ENCODE measurements at regions not wholly inside any gene's neighbourhood (a gene's known extent, or its start where the extent isn't known, plus 50 kb on each side); places are given as distances from the start of the nearest gene placed in this dataset.

DNA sequence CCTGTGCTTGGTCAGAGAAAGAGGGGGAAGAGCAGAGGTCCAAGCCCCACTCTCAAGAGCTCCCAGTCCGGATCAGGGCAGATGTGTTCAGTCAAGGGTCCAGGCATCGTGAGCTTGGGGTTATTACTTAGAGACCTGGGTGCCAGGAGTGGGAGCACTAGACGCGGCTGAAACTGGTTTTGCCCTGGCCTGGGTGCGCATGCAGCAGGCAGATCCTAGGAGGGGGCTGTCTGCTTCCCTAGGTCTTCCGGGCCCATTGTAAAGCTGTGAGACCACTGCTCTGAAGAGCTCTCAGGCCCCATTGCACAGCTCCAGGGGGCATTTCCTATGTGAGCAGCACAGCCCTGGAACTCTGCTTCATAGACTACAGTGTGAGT lies 204.9 kb upstream of the LINGO1 start:
- FAIRE-seq, result no peak
- ChIA-PET CTCF (ENCODE audit: low intra/inter-chr PET ratio, low total read pairs) (no interaction called here), POLR2A (no interaction called here)
- intact Hi-C loops (cut with micrococcal nuclease; ENCODE audit: unreplicated experiment) (no loop called here), in situ Hi-C loops (cut with HindIII; ENCODE audit: extremely low pct_ligation_motif_present, low pct_unique_long_range_greater_than_20kb) (no loop called here)
- no peaks in the 10 kb centered on the region for H3K79me2 ChIP-seq (ENCODE audit: insufficient read depth, low read length)
- no peaks in the 10 kb centered on the region for H3K36me3 ChIP-seq (replicated peaks in 1 of 2; ENCODE audit: control insufficient read depth in 1 of 2, insufficient read depth in 2 of 2, low read length in 2 of 2)
- no peak overlapping the region for H2AFZ ChIP-seq (ENCODE audit: low read length)
- H3K27ac ChIP-seq (ENCODE audit: extremely low read length, insufficient read depth, low read length), result no peak overlapping the region
- H4K20me1 ChIP-seq (ENCODE audit: insufficient read depth, low read length), result no peaks in the 10 kb centered on the region
- DNase-seq (ENCODE audit: low spot score), result no peak
- H3K27me3 ChIP-seq (ENCODE audit: control insufficient read depth in 1 of 2, insufficient read depth in 2 of 2, low read length in 2 of 2), result peaks cover 0 to 26% of the 10 kb centered on the region in 2 experiments; a peak in 2 of 5 replicates
- no peak for TF ChIP-seq ZNF510 (CRISPR knock-in tag; IDR thresholded peaks at IDR 0.05; ENCODE audit: low read depth)
- TF ChIP-seq ZKSCAN8 (CRISPR knock-in tag; IDR thresholded peaks at IDR 0.05; ENCODE audit: borderline replicate concordance), result no peak
- TF ChIP-seq, protein P1, sequence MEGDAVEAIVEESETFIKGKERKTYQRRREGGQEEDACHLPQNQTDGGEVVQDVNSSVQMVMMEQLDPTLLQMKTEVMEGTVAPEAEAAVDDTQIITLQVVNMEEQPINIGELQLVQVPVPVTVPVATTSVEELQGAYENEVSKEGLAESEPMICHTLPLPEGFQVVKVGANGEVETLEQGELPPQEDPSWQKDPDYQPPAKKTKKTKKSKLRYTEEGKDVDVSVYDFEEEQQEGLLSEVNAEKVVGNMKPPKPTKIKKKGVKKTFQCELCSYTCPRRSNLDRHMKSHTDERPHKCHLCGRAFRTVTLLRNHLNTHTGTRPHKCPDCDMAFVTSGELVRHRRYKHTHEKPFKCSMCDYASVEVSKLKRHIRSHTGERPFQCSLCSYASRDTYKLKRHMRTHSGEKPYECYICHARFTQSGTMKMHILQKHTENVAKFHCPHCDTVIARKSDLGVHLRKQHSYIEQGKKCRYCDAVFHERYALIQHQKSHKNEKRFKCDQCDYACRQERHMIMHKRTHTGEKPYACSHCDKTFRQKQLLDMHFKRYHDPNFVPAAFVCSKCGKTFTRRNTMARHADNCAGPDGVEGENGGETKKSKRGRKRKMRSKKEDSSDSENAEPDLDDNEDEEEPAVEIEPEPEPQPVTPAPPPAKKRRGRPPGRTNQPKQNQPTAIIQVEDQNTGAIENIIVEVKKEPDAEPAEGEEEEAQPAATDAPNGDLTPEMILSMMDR (CRISPR knock-in tag; IDR thresholded peaks at IDR 0.05), result no peak
- no peak for TF ChIP-seq SMYD3 (CRISPR knock-in tag; IDR thresholded peaks at IDR 0.05)
- no peaks in the 10 kb centered on the region for H3K9me3 ChIP-seq (ENCODE audit: low read length)
- no peaks in the 10 kb centered on the region for H3K4me1 ChIP-seq (ENCODE audit: insufficient read depth, low read length)
- H3K4me3 ChIP-seq (replicated peaks in 1 of 3; ENCODE audit: insufficient read depth in 1 of 3, low read depth in 2 of 3, low read length in 3 of 3), result no peak overlapping the region
- H3K9ac ChIP-seq (ENCODE audit: insufficient read depth, low read depth, low read length), result no peak overlapping the region
- BruUV-seq (replicated peaks), result no TSS peak
- ATAC-seq, result no peak
- no peak overlapping the region for H3K4me2 ChIP-seq (ENCODE audit: low read depth, low read length)
- 40% methylated on average over 3 of the region's 6 CpGs for WGBS (ENCODE audit: low lambda C conversion rate)

DNA sequence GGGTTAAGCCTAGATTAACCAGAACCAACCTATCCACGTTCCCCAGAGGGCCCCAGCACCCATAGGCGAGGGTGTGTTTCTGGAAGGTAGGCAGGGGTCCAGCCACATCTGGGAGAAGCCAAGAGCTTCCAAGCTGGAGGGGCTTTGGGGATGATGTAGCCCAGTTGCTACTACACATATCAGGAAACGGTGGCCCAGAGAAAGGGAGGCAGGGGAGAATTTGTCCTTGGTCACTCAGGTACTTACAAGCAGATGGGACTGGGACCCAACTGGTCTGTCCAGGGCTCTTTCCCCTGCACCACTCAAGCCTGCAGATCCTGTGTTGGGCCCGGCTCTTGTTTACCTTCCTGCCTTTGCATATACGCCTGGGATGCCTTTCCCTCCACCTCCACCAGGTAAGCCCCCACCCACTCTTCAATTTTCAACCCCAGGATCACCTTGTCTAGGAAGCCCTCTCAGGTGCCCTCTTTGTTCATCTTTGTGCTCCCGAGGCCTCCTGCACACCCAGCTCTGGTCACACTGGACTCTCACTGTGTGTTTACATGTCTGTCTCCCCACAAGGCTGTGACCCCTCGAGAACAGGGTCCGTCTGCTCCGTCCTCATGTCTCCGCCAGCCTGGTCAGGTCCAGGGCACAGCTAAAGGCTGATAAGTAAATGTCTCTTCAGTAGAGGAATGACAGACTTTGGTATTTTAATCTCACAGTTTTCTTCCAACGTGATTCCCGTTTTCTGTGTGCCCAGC lies 204.4 kb upstream of the LINGO1 start:
- no peak overlapping the region for H3K4me3 ChIP-seq (replicated peaks in 1 of 3; ENCODE audit: insufficient read depth in 1 of 3, low read depth in 2 of 3, low read length in 3 of 3)
- no peaks in the 10 kb centered on the region for H3K36me3 ChIP-seq (replicated peaks in 1 of 2; ENCODE audit: control insufficient read depth in 1 of 2, insufficient read depth in 2 of 2, low read length in 2 of 2)
- no TSS peak for BruUV-seq (replicated peaks)
- H3K9ac ChIP-seq (ENCODE audit: insufficient read depth, low read depth, low read length), result no peak overlapping the region
- DNase-seq (ENCODE audit: low spot score) (no peak), ATAC-seq (no peak), FAIRE-seq (no peak)
- no peaks in the 10 kb centered on the region for H3K79me2 ChIP-seq (ENCODE audit: insufficient read depth, low read length)
- in situ Hi-C loops (cut with HindIII; ENCODE audit: extremely low pct_ligation_motif_present, low pct_unique_long_range_greater_than_20kb), result no loop called here
- POLR2A ChIA-PET, result no interaction called here
- H3K27me3 ChIP-seq (ENCODE audit: control insufficient read depth in 1 of 2, insufficient read depth in 2 of 2, low read length in 2 of 2), result peaks cover 0 to 26% of the 10 kb centered on the region in 2 experiments; a peak in 2 of 5 replicates
- H2AFZ ChIP-seq (ENCODE audit: low read length), result no peak overlapping the region
- no peaks in the 10 kb centered on the region for H4K20me1 ChIP-seq (ENCODE audit: insufficient read depth, low read length)
- no peak overlapping the region for H3K4me2 ChIP-seq (ENCODE audit: low read depth, low read length)
- no peak overlapping the region for H3K27ac ChIP-seq (ENCODE audit: extremely low read length, insufficient read depth, low read length)
- CTCF ChIA-PET (ENCODE audit: low intra/inter-chr PET ratio, low total read pairs), result no interaction called here
- H3K4me1 ChIP-seq (ENCODE audit: insufficient read depth, low read length), result no peaks in the 10 kb centered on the region
- 6% methylated on average over 9 of the region's 12 CpGs for WGBS (ENCODE audit: low lambda C conversion rate)
- H3K9me3 ChIP-seq (ENCODE audit: low read length), result no peaks in the 10 kb centered on the region
- intact Hi-C loops (cut with micrococcal nuclease; ENCODE audit: unreplicated experiment), result no loop called here
- TF ChIP-seq ZNF558 (CRISPR knock-in tag; IDR thresholded peaks at IDR 0.05; ENCODE audit: borderline replicate concordance) (no peak), PAX8 (CRISPR knock-in tag; IDR thresholded peaks at IDR 0.05; ENCODE audit: borderline replicate concordance) (no peak), ZBTB8A (CRISPR knock-in tag; IDR thresholded peaks at IDR 0.05; ENCODE audit: borderline replicate concordance, low read depth) (no peak), MXD4 (CRISPR knock-in tag; IDR thresholded peaks at IDR 0.05) (no peak), IRF2 (CRISPR knock-in tag; IDR thresholded peaks at IDR 0.05) (no peak), ZNF576 (CRISPR knock-in tag; IDR thresholded peaks at IDR 0.05) (no peak), NFAT5 (CRISPR knock-in tag; IDR thresholded peaks at IDR 0.05) (no peak)
